Ishikawa (cell line): ENCODE measurements at regions not wholly inside any gene's neighbourhood (a gene's known extent, or its start where the extent isn't known, plus 50 kb on each side); places are given as distances from the start of the nearest gene placed in this dataset.

Experiments
- CEBPB ChIP-seq: IDR thresholded peaks from 2 replicates; pipeline ENCODE4 v1.6.1; 2012
- CREB1 ChIP-seq: IDR thresholded peaks from 2 replicates; pipeline ENCODE4 v1.6.1; 2012; ENCODE audit warnings: low read depth
- EGR1 ChIP-seq: IDR thresholded peaks from 2 replicates; pipeline ENCODE4 v1.6.1; 2012
- EP300 ChIP-seq: IDR thresholded peaks from 2 replicates; pipeline ENCODE4 v1.6.1; 2012; ENCODE audit warnings: borderline replicate concordance
- FOXM1 ChIP-seq: IDR thresholded peaks from 2 replicates; pipeline ENCODE4 v1.6.1; 2012; ENCODE audit warnings: low read depth, borderline replicate concordance
- NFIC ChIP-seq: IDR thresholded peaks from 2 replicates; pipeline ENCODE4 v1.6.1; 2012
- RAD21 ChIP-seq: IDR thresholded peaks from 2 replicates; pipeline ENCODE4 v1.6.1; 2012; ENCODE audit warnings: low read depth
- REST ChIP-seq: IDR thresholded peaks from 2 replicates; pipeline ENCODE4 v1.6.1; 2012; ENCODE audit warnings: low read depth, mild to moderate bottlenecking
- TAF1 ChIP-seq: IDR thresholded peaks from 2 replicates; pipeline ENCODE4 v1.6.1; 2012; ENCODE audit warnings: low read depth, mild to moderate bottlenecking
- TCF12 ChIP-seq: IDR thresholded peaks from 2 replicates; pipeline ENCODE4 v1.6.1; 2012; ENCODE audit warnings: low read depth
- TEAD4 ChIP-seq: IDR thresholded peaks from 2 replicates; pipeline ENCODE4 v1.6.1; 2012
- YY1 ChIP-seq: IDR thresholded peaks from 2 replicates; pipeline ENCODE4 v1.6.1; 2012; ENCODE audit warnings: low read depth
- ZBTB7A ChIP-seq: IDR thresholded peaks from 2 replicates; pipeline ENCODE4 v1.6.1; 2012; ENCODE audit warnings: low read depth
- TF ChIP-seq, protein P1 (sequence below): IDR thresholded peaks from 2 replicates; pipeline ENCODE4 v1.6.1; 2012
- TF ChIP-seq, protein P2 (sequence below): IDR thresholded peaks from 2 replicates; pipeline ENCODE4 v1.6.1; 2012

- TF ChIP-seq ZBTB7A (no peak), RAD21 (no peak), CEBPB (no peak), CREB1 (no peak), YY1 (no peak), REST (no peak), EP300 (no peak), FOXM1 (no peak), TEAD4 (no peak), NFIC (no peak), TCF12 (no peak), TAF1 (no peak), EGR1 (no peak)
- TF ChIP-seq, protein P1, sequence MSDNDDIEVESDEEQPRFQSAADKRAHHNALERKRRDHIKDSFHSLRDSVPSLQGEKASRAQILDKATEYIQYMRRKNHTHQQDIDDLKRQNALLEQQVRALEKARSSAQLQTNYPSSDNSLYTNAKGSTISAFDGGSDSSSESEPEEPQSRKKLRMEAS, result no peak
- TF ChIP-seq, protein P2, sequence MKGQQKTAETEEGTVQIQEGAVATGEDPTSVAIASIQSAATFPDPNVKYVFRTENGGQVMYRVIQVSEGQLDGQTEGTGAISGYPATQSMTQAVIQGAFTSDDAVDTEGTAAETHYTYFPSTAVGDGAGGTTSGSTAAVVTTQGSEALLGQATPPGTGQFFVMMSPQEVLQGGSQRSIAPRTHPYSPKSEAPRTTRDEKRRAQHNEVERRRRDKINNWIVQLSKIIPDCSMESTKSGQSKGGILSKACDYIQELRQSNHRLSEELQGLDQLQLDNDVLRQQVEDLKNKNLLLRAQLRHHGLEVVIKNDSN, result no peak
Measured at GRCh38 chr1:166738873-166739272, 100.4 kb upstream of the POGK start.

GRCh38 chr1:166740668-166741276, 98.5 kb upstream of the POGK start:
- TF ChIP-seq RAD21 (no peak), NFIC (no peak), FOXM1 (no peak), TAF1 (no peak), EP300 (no peak), CEBPB (no peak), REST (no peak), ZBTB7A (no peak), TEAD4 (no peak), EGR1 (no peak), TCF12 (no peak), YY1 (no peak), CREB1 (no peak)
- TF ChIP-seq, protein P2, result no peak
- TF ChIP-seq, protein P1, result no peak

GRCh38 chr1:166763318-166763717, 76.0 kb upstream of the POGK start:
- TF ChIP-seq REST (no peak), TCF12 (no peak), EGR1 (no peak), FOXM1 (no peak), TAF1 (no peak)

- TF ChIP-seq EP300 (no peak), TEAD4 (no peak), ZBTB7A (no peak)
Measured at GRCh38 chr1:166766942-166767341, 72.3 kb upstream of the POGK start.

- TF ChIP-seq TAF1, result no peak
- TF ChIP-seq, protein P1, result no peak
- TF ChIP-seq RAD21, result peak; percentile 24; the same call in 1 of the 2 replicates
Measured at GRCh38 chr1:166785987-166786386, 53.3 kb upstream of the POGK start.
